GM19239 (cell line): ENCODE measurements at regions not wholly inside any gene's neighbourhood (a gene's known extent, or its start where the extent isn't known, plus 50 kb on each side); places are given as distances from the start of the nearest gene placed in this dataset.

Experiments
- DNase-seq: peaks from one replicate; pipeline ENCODE4 v3.0.0; 2011; ENCODE audit warnings: low spot score; ENCODE audit not compliant: insufficient read length
- FAIRE-seq: peaks from 2 replicates; lab custom pipeline; 2011; peaks lifted over from hg19 to GRCh38; lab: Jason Lieb, UNC

GRCh38 chr11:112817376-112817775, 143.8 kb upstream of the NCAM1 start:
- DNase-seq (no peak), FAIRE-seq (no peak)

GRCh38 chr11:112822478-112823274, 138.5 kb upstream of the NCAM1 start:
- FAIRE-seq (no peak), DNase-seq (no peak)

GRCh38 chr11:112826026-112826425, 135.2 kb upstream of the NCAM1 start:
- FAIRE-seq, result no peak
- DNase-seq, result no peak

GRCh38 chr11:112826788-112827187, 134.4 kb upstream of the NCAM1 start:
- no peak for DNase-seq
- FAIRE-seq, result no peak

GRCh38 chr11:112828421-112828820, 132.8 kb upstream of the NCAM1 start:
- no peak for DNase-seq
- FAIRE-seq, result no peak

- DNase-seq, result no peak
- FAIRE-seq, result no peak
These were observed 131.1 kb upstream of the NCAM1 start for GRCh38 chr11:112829971-112830654.

GRCh38 chr11:112831041-112831440, 130.2 kb upstream of the NCAM1 start:
- no peak for FAIRE-seq
- no peak for DNase-seq

- no peak for FAIRE-seq
- no peak for DNase-seq
These were observed 129.1 kb upstream of the NCAM1 start for GRCh38 chr11:112831969-112832766.

- DNase-seq (no peak), FAIRE-seq (no peak)
These were observed 126.9 kb upstream of the NCAM1 start for GRCh38 chr11:112834277-112834755.

- no peak for DNase-seq
- FAIRE-seq, result no peak
These were observed 125.5 kb upstream of the NCAM1 start for GRCh38 chr11:112835591-112836255.

GRCh38 chr11:112836256-112836602, 125.0 kb upstream of the NCAM1 start:
- FAIRE-seq (no peak), DNase-seq (no peak)

GRCh38 chr11:112837162-112837826, 123.9 kb upstream of the NCAM1 start:
- DNase-seq (no peak), FAIRE-seq (no peak)

- DNase-seq (no peak), FAIRE-seq (no peak)
These were observed 122.2 kb upstream of the NCAM1 start for GRCh38 chr11:112839051-112839450.

GRCh38 chr11:112841729-112842128, 119.5 kb upstream of the NCAM1 start:
- FAIRE-seq, result no peak
- no peak for DNase-seq

GRCh38 chr11:112842151-112842550, 119.1 kb upstream of the NCAM1 start:
- FAIRE-seq (no peak), DNase-seq (no peak)

- FAIRE-seq, result no peak
These were observed 116.7 kb upstream of the NCAM1 start for GRCh38 chr11:112844517-112844916.

GRCh38 chr11:112847568-112847967, 113.7 kb upstream of the NCAM1 start:
- DNase-seq (no peak), FAIRE-seq (no peak)

More at GRCh38 chr11:112844517-112844916, 116.7 kb upstream of the NCAM1 start:
- no peak for DNase-seq

GRCh38 chr11:112852143-112852866, 108.9 kb upstream of the NCAM1 start:
- DNase-seq, result no peak

GRCh38 chr11:112856133-112856532, 105.1 kb upstream of the NCAM1 start:
- FAIRE-seq, result no peak
- DNase-seq, result no peak

More at GRCh38 chr11:112852143-112852866, 108.9 kb upstream of the NCAM1 start:
- FAIRE-seq, result no peak
